K562 (cell line): ENCODE measurements at regions not wholly inside any gene's neighbourhood (a gene's known extent, or its start where the extent isn't known, plus 50 kb on each side); places are given as distances from the start of the nearest gene placed in this dataset.

ENCODE experiments used
- ATAC-seq: fragments of 200-7000 bp; cut with Tn5 transposase; 3 replicates; pipeline ENCODE4 v1.9.1; 2020; ENCODE audit warnings: moderate library complexity
- BruUV-seq: library from RNA; stranded (reverse); fragments of 400-500 nt; replicated peaks from 2 replicates; lab custom pipeline; 2021; lab: Mats Ljungman, UMichigan
- CTCF ChIA-PET: fragments of 300-600 bp; formaldehyde crosslinking; extraction: SDS; loops from one replicate; lab custom pipeline; 2021; ENCODE audit warnings: low intra/inter-chr PET ratio; lab: Yijun Ruan, JAX
- POLR2A ChIA-PET: fragments of 300-600, 350-650 bp; sonication (Branson Sonifier 250); formaldehyde crosslinking; extraction: SDS; loops from one replicate; lab custom pipeline; 2021; ENCODE audit warnings: antibody characterized with exemption, inconsistent platforms; lab: Yijun Ruan, JAX
- DNase-seq, 4 experiments: peaks; one replicate each; pipeline versions ENCODE4 v3.0.0 to v3.0.0-alpha.2; 2011 to 2018; ENCODE audit warnings: low spot score in 3 of 4, mixed read lengths in 3 of 4; ENCODE audit errors: extremely low read depth in 1 of 4
- FAIRE-seq: peaks from 2 replicates; lab custom pipeline; 2011; peaks lifted over from hg19 to GRCh38; lab: Jason Lieb, UNC
- H2AFZ ChIP-seq: 2 replicates; pipeline ENCODE4 v1.6.0; 2011; ENCODE audit warnings: low read depth, low read length, control low read depth, inconsistent platforms
- H3K27ac ChIP-seq: fragments of 200-600 bp; 3 replicates; pipeline ENCODE4 v1.8.0; 2011; ENCODE audit warnings: low read depth, mild to moderate bottlenecking, control low read depth, inconsistent platforms, low read length, moderate library complexity, mixed read lengths; ENCODE audit errors: extremely low read depth
- H3K27me3 ChIP-seq, 2 experiments: fragments of 300-600 bp in 1 of 2; 2 replicates in 1 of 2; 3 replicates in 1 of 2; pipeline versions ENCODE4 v1.6.0 to v1.8.0; 2011; ENCODE audit warnings: inconsistent platforms in 2 of 2, low read length in 2 of 2, mild to moderate bottlenecking in 1 of 2, mixed read lengths in 1 of 2, moderate library complexity in 1 of 2; ENCODE audit not compliant: control insufficient read depth in 2 of 2, insufficient read depth in 2 of 2
- H3K36me3 ChIP-seq: fragments of 300-600 bp; 3 replicates; pipeline ENCODE4 v1.8.0; 2011; ENCODE audit warnings: mild to moderate bottlenecking, low read length, inconsistent platforms; ENCODE audit not compliant: control insufficient read depth, insufficient read depth
- H3K4me1 ChIP-seq, 2 experiments: fragments of 200-600 bp in 1 of 2; replicated peaks in 1 of 2; 2 replicates in 1 of 2; 3 replicates in 1 of 2; pipeline versions ENCODE4 v1.5.1 to v1.8.0; 2011; ENCODE audit warnings: inconsistent platforms in 2 of 2, low read length in 2 of 2, mild to moderate bottlenecking in 1 of 2, mixed read lengths in 1 of 2, moderate library complexity in 1 of 2; ENCODE audit not compliant: control insufficient read depth in 2 of 2, insufficient read depth in 2 of 2
- H3K4me2 ChIP-seq: 2 replicates; pipeline ENCODE4 v1.6.1; 2011; ENCODE audit warnings: low read length, control low read depth, inconsistent platforms, mixed read lengths; ENCODE audit not compliant: insufficient read depth
- H3K4me3 ChIP-seq: fragments of 200-600 bp; sonication (generic), shearing (Covaris generic); 2 replicates; pipeline ENCODE4 v1.5.1; 2016; ENCODE audit warnings: control low read depth, inconsistent platforms
- H3K79me2 ChIP-seq: fragments of 200-600 bp; 3 replicates; pipeline ENCODE4 v1.8.0; 2011; ENCODE audit warnings: low read length, inconsistent platforms; ENCODE audit not compliant: control insufficient read depth, insufficient read depth
- H3K9ac ChIP-seq, 2 experiments: 2 replicates each; pipeline versions ENCODE4 v1.6.0 to v1.6.1; 2011; ENCODE audit warnings: low read depth in 2 of 2, low read length in 2 of 2, control low read depth in 1 of 2, inconsistent platforms in 1 of 2, mild to moderate bottlenecking in 1 of 2, mixed read lengths in 1 of 2; ENCODE audit not compliant: insufficient read depth in 1 of 2
- H3K9me1 ChIP-seq: one replicate; pipeline ENCODE4 v1.6.0; 2011; ENCODE audit warnings: inconsistent platforms, mild to moderate bottlenecking, low read length, moderate library complexity; ENCODE audit not compliant: control insufficient read depth, insufficient read depth
- H3K9me3 ChIP-seq: replicated peaks from 2 replicates; pipeline ENCODE4 v1.5.1; 2011; ENCODE audit warnings: low read depth, low read length, inconsistent platforms; ENCODE audit not compliant: control insufficient read depth, insufficient read depth
- H4K20me1 ChIP-seq: replicated peaks from 2 replicates; pipeline ENCODE4 v1.6.1; 2011; ENCODE audit warnings: low read length, inconsistent platforms, mixed read lengths; ENCODE audit not compliant: control insufficient read depth, insufficient read depth
- BACH1 ChIP-seq: fragments of 200-800 bp; sonication (Bioruptor generic); IDR thresholded peaks from 2 replicates; pipeline ENCODE4 v1.6.1; 2016; ENCODE audit warnings: missing genetic modification characterization, missing compliant biosample characterization
- CEBPB ChIP-seq: fragments of 450-650 bp; IDR thresholded peaks from 2 replicates; pipeline ENCODE4 v1.6.1; 2016; ENCODE audit warnings: missing genetic modification characterization, missing compliant biosample characterization
- KAT8 ChIP-seq: fragments of 450-650 bp; IDR thresholded peaks from 2 replicates; pipeline ENCODE4 v1.6.1; 2016; ENCODE audit warnings: low read depth, mild to moderate bottlenecking
- MAFF ChIP-seq: IDR thresholded peaks from 2 replicates; pipeline ENCODE4 v1.6.1; 2012; ENCODE audit warnings: low read length, improper control_type of control experiment
- MCM5 ChIP-seq: fragments of 450-650 bp; IDR thresholded peaks from 2 replicates; pipeline ENCODE4 v1.6.1; 2016; ENCODE audit warnings: low read depth
- PHF8 ChIP-seq: fragments of 200-600 bp; sonication (generic); IDR thresholded peaks from 2 replicates; pipeline ENCODE4 v1.6.1; 2012; ENCODE audit warnings: mixed run types, mild to moderate bottlenecking, inconsistent platforms, low read length, moderate library complexity, borderline replicate concordance
- PTBP1 ChIP-seq: fragments of 200-400 bp; formaldehyde crosslinking; IDR thresholded peaks from 2 replicates; pipeline ENCODE4 v1.6.1; 2017; ENCODE audit warnings: low read depth, low read length
- RFX1 ChIP-seq: fragments of 450-650 bp; IDR thresholded peaks from 2 replicates; pipeline ENCODE4 v1.6.1; 2016; ENCODE audit warnings: mild to moderate bottlenecking, moderate library complexity
- UBTF ChIP-seq, 2 experiments: IDR thresholded peaks; 2 replicates each; pipeline ENCODE4 v1.6.1; 2012; ENCODE audit warnings: improper control_type of control experiment in 2 of 2, low read depth in 2 of 2, low read length in 2 of 2, borderline replicate concordance in 1 of 2
- ZBTB11 ChIP-seq, 3 experiments: fragments of 200-800 bp in 1 of 3; fragments of 250-450 bp in 1 of 3; fragments of 450-650 bp in 1 of 3; sonication (Bioruptor Pico) in 1 of 3; sonication (Bioruptor generic) in 1 of 3; formaldehyde crosslinking in 1 of 3; IDR thresholded peaks; 2 replicates each; pipeline versions ENCODE4 v1.6.1 to v1.8.0; 2016 to 2022; ENCODE audit warnings: mild to moderate bottlenecking in 2 of 3, missing genetic modification characterization in 2 of 3, missing compliant biosample characterization in 1 of 3, moderate library complexity in 1 of 3
- whole genome bisulfite sequencing: fragments of 100-300 bp; shearing (Covaris generic); methylation state at CpG from one replicate; pipeline ENCODE4 v1.1.6; 2016; ENCODE audit warnings: low coverage, mixed read lengths; ENCODE audit not compliant: insufficient coverage; ENCODE audit errors: missing lambda C conversion rate; 5-methylcytosine and 5-hydroxymethylcytosine counted together
- in situ Hi-C: fragments of 300-500 bp; cut with MboI; formaldehyde crosslinking; loops from 4 replicates; pipeline ENCODE4 v1.15.0; 2018; ENCODE audit warnings: inconsistent platforms, mixed read lengths
- intact Hi-C: fragments of 100-400 bp; cut with micrococcal nuclease; formaldehyde crosslinking; loops from 2 replicates; pipeline ENCODE4 v1.14.2; 2022

GRCh38 chr20:53783768-53784167 is 190.1 kb upstream of the ZNF217 start:
- Histone ChIP-seq H3K27ac (no peak overlapping the region), H3K9me3 (no peaks in the 10 kb centered on the region), H3K4me1 (no peaks in the 10 kb centered on the region; a peak in 1 of 5 replicates), H4K20me1 (no peaks in the 10 kb centered on the region), H3K4me3 (no peak overlapping the region), H2AFZ (no peak overlapping the region), H3K27me3 (no peaks in the 10 kb centered on the region), H3K4me2 (no peak overlapping the region), H3K9ac (no peak overlapping the region), H3K36me3 (no peaks in the 10 kb centered on the region), H3K79me2 (no peaks in the 10 kb centered on the region), H3K9me1 (no peaks in the 10 kb centered on the region)
- intact Hi-C loops (no loop called here), in situ Hi-C loops (no loop called here)
- BruUV-seq: no TSS peak
- TF ChIP-seq BACH1 (tag): 0 out of 2 replicates have a peak, but pooled peaks have one; percentile 33
- TF ChIP-seq PHF8: no peak
- TF ChIP-seq CEBPB: 0 out of 2 replicates have a peak, but pooled peaks have one; percentile 13
- DNase-seq (no peak), ATAC-seq (no peak), FAIRE-seq (no peak)
- 65% methylated on average over 3 of the region's 3 CpGs for WGBS
- POLR2A ChIA-PET: no interaction called here
- CTCF ChIA-PET: no interaction called here

- Histone ChIP-seq H3K4me2 (no peak overlapping the region), H3K9ac (no peak overlapping the region), H3K36me3 (no peaks in the 10 kb centered on the region), H3K27ac (no peak overlapping the region), H3K9me1 (no peaks in the 10 kb centered on the region), H3K79me2 (no peaks in the 10 kb centered on the region), H3K9me3 (no peaks in the 10 kb centered on the region), H3K4me3 (no peak overlapping the region), H4K20me1 (no peaks in the 10 kb centered on the region), H2AFZ (no peak overlapping the region), H3K27me3 (no peaks in the 10 kb centered on the region), H3K4me1 (peaks cover 0 to 3% of the 10 kb centered on the region in 2 experiments; a peak in 2 of 5 replicates)
- ChIA-PET CTCF (no interaction called here), POLR2A (no interaction called here)
- FAIRE-seq (no peak), ATAC-seq (no peak), DNase-seq (no peak)
- WGBS: 42% methylated on average over 4 of the region's 4 CpGs
- in situ Hi-C loops (no loop called here), intact Hi-C loops (no loop called here)
- BruUV-seq: no TSS peak
- 0 out of 2 replicates have a peak, but pooled peaks have one; percentile 4 for TF ChIP-seq RFX1
- no peak for TF ChIP-seq KAT8
- TF ChIP-seq MCM5: no peak
- no peak for TF ChIP-seq PTBP1
- peak in 1 of 3 experiments; percentile 82; a peak in 2 of 6 replicates for TF ChIP-seq ZBTB11 (CRISPR knock-in tag; IDR thresholded peaks at IDR 0.05)
- no peak for TF ChIP-seq UBTF (IDR thresholded peaks at IDR 0.05; ENCODE audit: borderline replicate concordance in 1 of 2, low read depth in 2 of 2, low read length in 2 of 2)
- TF ChIP-seq MAFF: no peak
These were observed 189.1 kb upstream of the ZNF217 start for GRCh38 chr20:53782612-53783246.
